ENCODE measurements at regions not wholly inside any gene's neighbourhood (a gene's known extent, or its start where the extent isn't known, plus 50 kb on each side); places are given as distances from the start of the nearest gene placed in this dataset.

- H3K4me3 ChIP-seq (ENCODE audit: low read depth, low read length), result no peak overlapping the region
- TF ChIP-seq, protein P1, sequence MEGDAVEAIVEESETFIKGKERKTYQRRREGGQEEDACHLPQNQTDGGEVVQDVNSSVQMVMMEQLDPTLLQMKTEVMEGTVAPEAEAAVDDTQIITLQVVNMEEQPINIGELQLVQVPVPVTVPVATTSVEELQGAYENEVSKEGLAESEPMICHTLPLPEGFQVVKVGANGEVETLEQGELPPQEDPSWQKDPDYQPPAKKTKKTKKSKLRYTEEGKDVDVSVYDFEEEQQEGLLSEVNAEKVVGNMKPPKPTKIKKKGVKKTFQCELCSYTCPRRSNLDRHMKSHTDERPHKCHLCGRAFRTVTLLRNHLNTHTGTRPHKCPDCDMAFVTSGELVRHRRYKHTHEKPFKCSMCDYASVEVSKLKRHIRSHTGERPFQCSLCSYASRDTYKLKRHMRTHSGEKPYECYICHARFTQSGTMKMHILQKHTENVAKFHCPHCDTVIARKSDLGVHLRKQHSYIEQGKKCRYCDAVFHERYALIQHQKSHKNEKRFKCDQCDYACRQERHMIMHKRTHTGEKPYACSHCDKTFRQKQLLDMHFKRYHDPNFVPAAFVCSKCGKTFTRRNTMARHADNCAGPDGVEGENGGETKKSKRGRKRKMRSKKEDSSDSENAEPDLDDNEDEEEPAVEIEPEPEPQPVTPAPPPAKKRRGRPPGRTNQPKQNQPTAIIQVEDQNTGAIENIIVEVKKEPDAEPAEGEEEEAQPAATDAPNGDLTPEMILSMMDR (IDR thresholded peaks at IDR 0.05; ENCODE audit: borderline replicate concordance, insufficient read depth, low read depth, low read length), result no peak
Measured at GRCh38 chr2:223215254-223215516, 163.2 kb downstream of the KCNE4 start.

- no peak overlapping the region for H3K4me3 ChIP-seq (ENCODE audit: low read depth, low read length)
- TF ChIP-seq, protein P1 (IDR thresholded peaks at IDR 0.05; ENCODE audit: borderline replicate concordance, insufficient read depth, low read depth, low read length), result no peak
Measured at GRCh38 chr2:223217373-223217772, 165.4 kb downstream of the KCNE4 start.

- no peak overlapping the region for H3K4me3 ChIP-seq (ENCODE audit: low read depth, low read length)
- TF ChIP-seq, protein P1 (IDR thresholded peaks at IDR 0.05; ENCODE audit: borderline replicate concordance, insufficient read depth, low read depth, low read length), result no peak
Measured at GRCh38 chr2:223218587-223219178, 166.7 kb downstream of the KCNE4 start.

GRCh38 chr2:223219872-223220657 lies 168.1 kb downstream of the KCNE4 start:
- TF ChIP-seq, protein P1 (IDR thresholded peaks at IDR 0.05; ENCODE audit: borderline replicate concordance, insufficient read depth, low read depth, low read length), result no peak
- H3K4me3 ChIP-seq (ENCODE audit: low read depth, low read length), result no peak overlapping the region

DNA sequence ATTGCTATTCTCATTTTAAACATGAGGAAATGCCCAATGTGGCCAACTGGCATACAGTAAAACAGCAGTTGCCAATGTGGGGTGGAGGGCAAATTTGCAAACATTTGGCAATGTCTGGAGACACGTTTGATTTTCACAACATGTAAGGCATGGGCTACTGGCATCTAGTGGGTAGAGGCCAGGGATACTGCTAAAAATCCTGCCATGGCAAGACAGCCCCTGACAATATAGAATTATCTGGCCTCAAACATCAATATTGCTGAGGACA lies 168.6 kb downstream of the KCNE4 start:
- TF ChIP-seq, protein P1 (IDR thresholded peaks at IDR 0.05; ENCODE audit: borderline replicate concordance, insufficient read depth, low read depth, low read length), result no peak
- H3K4me3 ChIP-seq (ENCODE audit: low read depth, low read length), result no peak overlapping the region

GRCh38 chr2:223221139-223221835 lies 169.3 kb downstream of the KCNE4 start:
- TF ChIP-seq, protein P1 (IDR thresholded peaks at IDR 0.05; ENCODE audit: borderline replicate concordance, insufficient read depth, low read depth, low read length), result no peak

DNA sequence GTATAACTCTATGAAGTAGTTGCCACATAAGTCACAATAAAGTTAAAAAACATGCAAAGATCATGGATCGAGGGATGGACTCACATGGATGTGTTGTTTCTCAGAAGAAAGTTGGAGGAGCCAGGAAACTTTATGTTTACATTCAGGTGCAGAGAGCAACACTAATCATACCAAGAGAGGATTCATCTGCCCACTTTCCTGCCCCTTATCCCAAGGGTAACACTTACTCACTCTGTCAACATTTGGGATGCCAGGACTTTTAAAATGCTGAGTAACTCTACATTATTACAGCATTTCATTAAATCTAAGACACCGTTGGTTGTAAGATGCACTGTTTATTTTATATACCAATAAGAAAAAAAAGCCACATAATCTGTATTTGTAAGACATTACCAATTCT lies 170.4 kb downstream of the KCNE4 start:
- H3K4me3 ChIP-seq (ENCODE audit: low read depth, low read length), result no peak overlapping the region
- TF ChIP-seq, protein P1 (IDR thresholded peaks at IDR 0.05; ENCODE audit: borderline replicate concordance, insufficient read depth, low read depth, low read length), result no peak

More at GRCh38 chr2:223221139-223221835, 169.3 kb downstream of the KCNE4 start:
- H3K4me3 ChIP-seq (ENCODE audit: low read depth, low read length), result no peak overlapping the region
